ENCODE measurements at regions not wholly inside any gene's neighbourhood (a gene's known extent, or its start where the extent isn't known, plus 50 kb on each side); places are given as distances from the start of the nearest gene placed in this dataset.

DNA sequence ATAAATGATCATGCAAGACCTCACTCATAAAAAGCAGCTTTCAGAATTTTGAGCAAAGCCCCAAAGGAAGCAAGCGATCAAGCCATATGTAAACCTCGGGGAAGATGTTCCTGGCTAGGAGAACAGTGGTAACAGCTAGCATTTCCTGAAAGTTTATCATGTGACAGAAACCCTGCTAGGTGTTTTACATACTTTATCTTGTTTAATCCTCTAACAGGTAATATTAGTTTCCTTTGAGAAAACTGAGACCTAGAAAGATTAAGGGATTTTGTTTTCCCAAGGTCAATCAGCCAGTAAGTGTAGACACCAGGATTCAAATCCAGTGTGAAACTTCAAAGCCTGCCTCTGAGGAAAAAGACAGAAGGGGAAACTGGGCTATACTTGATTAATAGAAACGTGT, 362.4 kb upstream of the MAF start (continued):
- TF ChIP-seq, protein P1, sequence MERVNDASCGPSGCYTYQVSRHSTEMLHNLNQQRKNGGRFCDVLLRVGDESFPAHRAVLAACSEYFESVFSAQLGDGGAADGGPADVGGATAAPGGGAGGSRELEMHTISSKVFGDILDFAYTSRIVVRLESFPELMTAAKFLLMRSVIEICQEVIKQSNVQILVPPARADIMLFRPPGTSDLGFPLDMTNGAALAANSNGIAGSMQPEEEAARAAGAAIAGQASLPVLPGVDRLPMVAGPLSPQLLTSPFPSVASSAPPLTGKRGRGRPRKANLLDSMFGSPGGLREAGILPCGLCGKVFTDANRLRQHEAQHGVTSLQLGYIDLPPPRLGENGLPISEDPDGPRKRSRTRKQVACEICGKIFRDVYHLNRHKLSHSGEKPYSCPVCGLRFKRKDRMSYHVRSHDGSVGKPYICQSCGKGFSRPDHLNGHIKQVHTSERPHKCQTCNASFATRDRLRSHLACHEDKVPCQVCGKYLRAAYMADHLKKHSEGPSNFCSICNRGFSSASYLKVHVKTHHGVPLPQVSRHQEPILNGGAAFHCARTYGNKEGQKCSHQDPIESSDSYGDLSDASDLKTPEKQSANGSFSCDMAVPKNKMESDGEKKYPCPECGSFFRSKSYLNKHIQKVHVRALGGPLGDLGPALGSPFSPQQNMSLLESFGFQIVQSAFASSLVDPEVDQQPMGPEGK (CRISPR knock-in tag; IDR thresholded peaks at IDR 0.05; ENCODE audit: borderline replicate concordance), result no peak

DNA sequence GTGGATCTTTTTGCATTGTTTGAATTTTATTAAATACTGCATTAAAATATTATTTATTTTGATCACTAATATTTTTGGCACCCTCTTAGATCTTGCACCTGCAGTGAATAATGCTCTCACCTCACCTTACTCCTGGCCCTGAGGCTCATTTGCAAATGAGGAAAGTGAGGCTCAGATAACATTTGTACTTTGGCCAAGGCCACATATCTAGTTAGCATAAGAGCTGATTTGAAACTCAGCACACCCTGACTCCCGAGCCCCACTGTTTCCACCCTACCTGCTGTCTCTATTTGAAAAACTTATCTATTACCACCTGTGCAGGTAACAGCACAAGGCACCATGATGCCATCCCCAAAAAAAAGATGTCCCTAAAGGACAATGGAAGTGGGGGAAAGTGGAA, 358.7 kb upstream of the MAF start:
- ATAC-seq, result no peak
- TF ChIP-seq, protein P2, sequence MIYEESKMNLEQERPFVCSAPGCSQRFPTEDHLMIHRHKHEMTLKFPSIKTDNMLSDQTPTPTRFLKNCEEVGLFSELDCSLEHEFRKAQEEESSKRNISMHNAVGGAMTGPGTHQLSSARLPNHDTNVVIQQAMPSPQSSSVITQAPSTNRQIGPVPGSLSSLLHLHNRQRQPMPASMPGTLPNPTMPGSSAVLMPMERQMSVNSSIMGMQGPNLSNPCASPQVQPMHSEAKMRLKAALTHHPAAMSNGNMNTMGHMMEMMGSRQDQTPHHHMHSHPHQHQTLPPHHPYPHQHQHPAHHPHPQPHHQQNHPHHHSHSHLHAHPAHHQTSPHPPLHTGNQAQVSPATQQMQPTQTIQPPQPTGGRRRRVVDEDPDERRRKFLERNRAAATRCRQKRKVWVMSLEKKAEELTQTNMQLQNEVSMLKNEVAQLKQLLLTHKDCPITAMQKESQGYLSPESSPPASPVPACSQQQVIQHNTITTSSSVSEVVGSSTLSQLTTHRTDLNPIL (CRISPR knock-in tag; IDR thresholded peaks at IDR 0.05; ENCODE audit: low read depth), result no peak
- no peak for TF ChIP-seq ZFP30 (CRISPR knock-in tag; IDR thresholded peaks at IDR 0.05)
- TF ChIP-seq, protein P3, sequence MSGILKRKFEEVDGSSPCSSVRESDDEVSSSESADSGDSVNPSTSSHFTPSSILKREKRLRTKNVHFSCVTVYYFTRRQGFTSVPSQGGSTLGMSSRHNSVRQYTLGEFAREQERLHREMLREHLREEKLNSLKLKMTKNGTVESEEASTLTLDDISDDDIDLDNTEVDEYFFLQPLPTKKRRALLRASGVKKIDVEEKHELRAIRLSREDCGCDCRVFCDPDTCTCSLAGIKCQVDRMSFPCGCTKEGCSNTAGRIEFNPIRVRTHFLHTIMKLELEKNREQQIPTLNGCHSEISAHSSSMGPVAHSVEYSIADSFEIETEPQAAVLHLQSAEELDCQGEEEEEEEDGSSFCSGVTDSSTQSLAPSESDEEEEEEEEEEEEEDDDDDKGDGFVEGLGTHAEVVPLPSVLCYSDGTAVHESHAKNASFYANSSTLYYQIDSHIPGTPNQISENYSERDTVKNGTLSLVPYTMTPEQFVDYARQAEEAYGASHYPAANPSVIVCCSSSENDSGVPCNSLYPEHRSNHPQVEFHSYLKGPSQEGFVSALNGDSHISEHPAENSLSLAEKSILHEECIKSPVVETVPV (CRISPR knock-in tag; IDR thresholded peaks at IDR 0.05), result no peak

DNA sequence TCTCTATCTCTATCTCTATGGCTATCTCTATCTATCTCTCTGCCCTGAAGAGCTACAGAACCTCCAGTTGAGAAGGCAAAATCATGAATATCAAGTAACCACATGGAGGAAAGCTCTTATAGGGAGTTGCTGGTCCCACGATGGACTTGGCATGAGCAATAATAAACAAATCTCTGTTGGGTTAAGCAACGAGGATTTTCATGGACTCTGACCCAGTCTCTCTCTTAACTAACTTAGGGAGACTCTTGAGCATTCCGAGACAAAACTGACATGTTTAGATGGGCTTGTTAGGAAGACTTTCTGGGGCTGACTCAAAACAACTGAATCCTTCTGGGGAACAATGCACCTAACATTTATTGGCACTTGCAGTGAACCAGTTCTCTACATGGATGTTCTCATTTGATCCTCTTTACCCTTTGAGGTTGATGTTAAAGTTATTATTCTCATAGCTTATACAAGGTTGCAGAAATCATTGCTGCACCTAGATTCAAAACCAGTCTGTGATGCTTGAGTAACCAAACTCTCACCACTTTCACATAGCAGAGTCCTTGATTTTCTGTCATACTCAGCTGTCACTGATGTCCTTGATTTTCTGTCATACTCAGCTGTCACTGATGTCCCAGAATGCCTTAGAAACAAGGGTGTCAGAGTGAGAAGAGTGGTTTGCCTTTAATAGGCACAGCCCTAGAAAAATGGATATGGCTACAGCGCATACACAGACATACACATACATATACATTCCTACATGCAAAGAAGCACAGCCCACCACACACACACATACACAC, 354.6 kb upstream of the MAF start:
- ATAC-seq, result no peak
- TF ChIP-seq ZNF565 (CRISPR knock-in tag; conservative IDR thresholded peaks at IDR 0.05; ENCODE audit: low read depth) (no peak), ZNF70 (CRISPR knock-in tag; IDR thresholded peaks at IDR 0.05) (no peak)

DNA sequence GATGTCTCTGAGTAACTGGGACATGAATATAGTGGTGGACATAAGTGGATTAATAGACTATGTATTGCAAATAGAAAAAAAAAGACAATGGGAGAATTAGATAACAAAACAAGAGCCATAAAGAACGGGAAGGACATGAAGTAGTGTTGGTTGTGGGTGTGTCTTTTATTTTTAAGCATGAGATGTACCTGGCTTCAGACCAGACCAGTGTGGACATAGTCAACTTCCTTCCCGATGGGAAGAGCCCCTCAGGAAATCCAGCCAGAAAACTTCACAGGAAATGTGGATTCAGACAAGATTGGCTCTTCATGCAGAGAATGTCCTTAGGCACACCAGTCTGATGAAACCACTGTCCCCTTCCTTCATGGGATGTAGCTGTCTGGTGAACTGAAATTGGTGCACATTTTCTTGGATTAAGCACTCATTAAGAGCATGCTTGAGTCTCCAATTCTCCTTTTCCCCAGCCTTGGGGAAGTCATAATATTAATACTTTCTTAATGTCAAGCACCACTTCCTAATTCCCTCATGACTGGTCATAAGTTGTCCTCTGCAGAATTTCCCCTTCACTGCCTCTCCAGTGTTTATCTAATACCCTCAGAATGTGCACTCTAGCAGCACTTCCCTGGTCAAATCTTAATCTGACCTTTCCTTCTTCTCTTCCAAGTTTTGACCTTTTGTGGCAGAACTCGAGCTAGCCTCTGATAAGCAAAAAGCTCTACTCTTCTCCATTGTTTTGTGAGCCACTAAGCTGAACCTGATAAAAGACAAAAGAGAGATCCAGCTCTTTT, 350.6 kb upstream of the MAF start:
- ATAC-seq, result no peak
- TF ChIP-seq ZNF70 (CRISPR knock-in tag; IDR thresholded peaks at IDR 0.05), result no peak
- TF ChIP-seq TOX (CRISPR knock-in tag; IDR thresholded peaks at IDR 0.05; ENCODE audit: borderline replicate concordance), result no peak
- no peak for TF ChIP-seq BACH2 (CRISPR knock-in tag; IDR thresholded peaks at IDR 0.05; ENCODE audit: borderline replicate concordance)
- TF ChIP-seq TCF4 (CRISPR knock-in tag; IDR thresholded peaks at IDR 0.05; ENCODE audit: borderline replicate concordance), result no peak
- no peak for TF ChIP-seq ISL1 (CRISPR knock-in tag; IDR thresholded peaks at IDR 0.05)
- TF ChIP-seq ZFP3 (CRISPR knock-in tag; IDR thresholded peaks at IDR 0.05), result no peak
- no peak for TF ChIP-seq CSDC2 (CRISPR knock-in tag; IDR thresholded peaks at IDR 0.05)
- no peak for TF ChIP-seq ZNF8 (CRISPR knock-in tag; IDR thresholded peaks at IDR 0.05)
- TF ChIP-seq RARB (CRISPR knock-in tag; IDR thresholded peaks at IDR 0.05), result no peak
- no peak for TF ChIP-seq GLIS3 (CRISPR knock-in tag; IDR thresholded peaks at IDR 0.05)
- TF ChIP-seq, protein P4, sequence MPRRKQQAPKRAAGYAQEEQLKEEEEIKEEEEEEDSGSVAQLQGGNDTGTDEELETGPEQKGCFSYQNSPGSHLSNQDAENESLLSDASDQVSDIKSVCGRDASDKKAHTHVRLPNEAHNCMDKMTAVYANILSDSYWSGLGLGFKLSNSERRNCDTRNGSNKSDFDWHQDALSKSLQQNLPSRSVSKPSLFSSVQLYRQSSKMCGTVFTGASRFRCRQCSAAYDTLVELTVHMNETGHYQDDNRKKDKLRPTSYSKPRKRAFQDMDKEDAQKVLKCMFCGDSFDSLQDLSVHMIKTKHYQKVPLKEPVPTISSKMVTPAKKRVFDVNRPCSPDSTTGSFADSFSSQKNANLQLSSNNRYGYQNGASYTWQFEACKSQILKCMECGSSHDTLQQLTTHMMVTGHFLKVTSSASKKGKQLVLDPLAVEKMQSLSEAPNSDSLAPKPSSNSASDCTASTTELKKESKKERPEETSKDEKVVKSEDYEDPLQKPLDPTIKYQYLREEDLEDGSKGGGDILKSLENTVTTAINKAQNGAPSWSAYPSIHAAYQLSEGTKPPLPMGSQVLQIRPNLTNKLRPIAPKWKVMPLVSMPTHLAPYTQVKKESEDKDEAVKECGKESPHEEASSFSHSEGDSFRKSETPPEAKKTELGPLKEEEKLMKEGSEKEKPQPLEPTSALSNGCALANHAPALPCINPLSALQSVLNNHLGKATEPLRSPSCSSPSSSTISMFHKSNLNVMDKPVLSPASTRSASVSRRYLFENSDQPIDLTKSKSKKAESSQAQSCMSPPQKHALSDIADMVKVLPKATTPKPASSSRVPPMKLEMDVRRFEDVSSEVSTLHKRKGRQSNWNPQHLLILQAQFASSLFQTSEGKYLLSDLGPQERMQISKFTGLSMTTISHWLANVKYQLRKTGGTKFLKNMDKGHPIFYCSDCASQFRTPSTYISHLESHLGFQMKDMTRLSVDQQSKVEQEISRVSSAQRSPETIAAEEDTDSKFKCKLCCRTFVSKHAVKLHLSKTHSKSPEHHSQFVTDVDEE (CRISPR knock-in tag; IDR thresholded peaks at IDR 0.05), result no peak
- no peak for TF ChIP-seq PPARA (CRISPR knock-in tag; IDR thresholded peaks at IDR 0.05; ENCODE audit: borderline replicate concordance)
- TF ChIP-seq OSR1 (CRISPR knock-in tag; IDR thresholded peaks at IDR 0.05), result no peak
- TF ChIP-seq ZNF565 (CRISPR knock-in tag; conservative IDR thresholded peaks at IDR 0.05; ENCODE audit: low read depth), result no peak
- TF ChIP-seq, protein P3 (CRISPR knock-in tag; IDR thresholded peaks at IDR 0.05), result no peak
- TF ChIP-seq, protein P5, sequence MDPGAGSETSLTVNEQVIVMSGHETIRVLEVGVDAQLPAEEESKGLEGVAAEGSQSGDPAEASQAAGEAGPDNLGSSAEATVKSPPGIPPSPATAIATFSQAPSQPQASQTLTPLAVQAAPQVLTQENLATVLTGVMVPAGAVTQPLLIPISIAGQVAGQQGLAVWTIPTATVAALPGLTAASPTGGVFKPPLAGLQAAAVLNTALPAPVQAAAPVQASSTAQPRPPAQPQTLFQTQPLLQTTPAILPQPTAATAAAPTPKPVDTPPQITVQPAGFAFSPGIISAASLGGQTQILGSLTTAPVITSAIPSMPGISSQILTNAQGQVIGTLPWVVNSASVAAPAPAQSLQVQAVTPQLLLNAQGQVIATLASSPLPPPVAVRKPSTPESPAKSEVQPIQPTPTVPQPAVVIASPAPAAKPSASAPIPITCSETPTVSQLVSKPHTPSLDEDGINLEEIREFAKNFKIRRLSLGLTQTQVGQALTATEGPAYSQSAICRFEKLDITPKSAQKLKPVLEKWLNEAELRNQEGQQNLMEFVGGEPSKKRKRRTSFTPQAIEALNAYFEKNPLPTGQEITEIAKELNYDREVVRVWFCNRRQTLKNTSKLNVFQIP (CRISPR knock-in tag; IDR thresholded peaks at IDR 0.05; ENCODE audit: borderline replicate concordance, low read depth), result no peak
- TF ChIP-seq, protein P2 (CRISPR knock-in tag; IDR thresholded peaks at IDR 0.05; ENCODE audit: low read depth), result no peak
- TF ChIP-seq ARNTL (CRISPR knock-in tag; IDR thresholded peaks at IDR 0.05; ENCODE audit: borderline replicate concordance, low read depth), result no peak
